ENCODE measurements at regions not wholly inside any gene's neighbourhood (a gene's known extent, or its start where the extent isn't known, plus 50 kb on each side); places are given as distances from the start of the nearest gene placed in this dataset.

DNA sequence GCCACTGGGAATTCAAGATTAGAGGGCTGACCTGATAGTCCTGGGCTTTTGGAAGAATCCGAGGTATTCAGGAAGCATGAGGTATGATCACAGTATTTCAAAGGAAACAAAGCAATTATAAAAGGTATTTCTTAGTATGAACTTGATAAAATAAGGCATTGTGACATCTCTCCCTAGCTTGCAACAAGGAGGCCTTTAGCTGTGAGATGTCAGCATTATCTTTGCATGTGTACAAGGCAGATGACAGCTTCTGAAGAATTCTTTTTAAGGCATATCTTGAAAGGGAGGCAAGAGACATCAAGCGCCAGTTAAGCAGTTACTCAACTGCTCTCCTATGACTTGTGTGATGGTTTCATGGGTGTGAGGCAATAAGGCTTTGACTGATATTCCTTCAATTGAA is 1123.7 kb downstream of the PLA2G4A start:
- ATAC-seq = no peak
- no peak for TF ChIP-seq ZNF565 (CRISPR knock-in tag; conservative IDR thresholded peaks at IDR 0.05; ENCODE audit: low read depth)
- TF ChIP-seq CREB5 (CRISPR knock-in tag; IDR thresholded peaks at IDR 0.05; ENCODE audit: low read depth) = no peak
- TF ChIP-seq SNAI2 (CRISPR knock-in tag; IDR thresholded peaks at IDR 0.05) = no peak
- no peak for TF ChIP-seq RARB (CRISPR knock-in tag; IDR thresholded peaks at IDR 0.05)
- TF ChIP-seq ZNF8 (CRISPR knock-in tag; IDR thresholded peaks at IDR 0.05) = no peak
- no peak for TF ChIP-seq ZFP3 (CRISPR knock-in tag; IDR thresholded peaks at IDR 0.05)
- TF ChIP-seq ZFP30 (CRISPR knock-in tag; IDR thresholded peaks at IDR 0.05) = no peak
- TF ChIP-seq ZC3H10 (CRISPR knock-in tag; IDR thresholded peaks at IDR 0.05) = no peak
- TF ChIP-seq GLIS3 (CRISPR knock-in tag; IDR thresholded peaks at IDR 0.05) = no peak
- no peak for TF ChIP-seq PPARA (CRISPR knock-in tag; IDR thresholded peaks at IDR 0.05; ENCODE audit: borderline replicate concordance)
- no peak for TF ChIP-seq ARNTL (CRISPR knock-in tag; IDR thresholded peaks at IDR 0.05; ENCODE audit: borderline replicate concordance, low read depth)
- no peak for TF ChIP-seq ESRRG (CRISPR knock-in tag; IDR thresholded peaks at IDR 0.05)
- TF ChIP-seq, protein P1, sequence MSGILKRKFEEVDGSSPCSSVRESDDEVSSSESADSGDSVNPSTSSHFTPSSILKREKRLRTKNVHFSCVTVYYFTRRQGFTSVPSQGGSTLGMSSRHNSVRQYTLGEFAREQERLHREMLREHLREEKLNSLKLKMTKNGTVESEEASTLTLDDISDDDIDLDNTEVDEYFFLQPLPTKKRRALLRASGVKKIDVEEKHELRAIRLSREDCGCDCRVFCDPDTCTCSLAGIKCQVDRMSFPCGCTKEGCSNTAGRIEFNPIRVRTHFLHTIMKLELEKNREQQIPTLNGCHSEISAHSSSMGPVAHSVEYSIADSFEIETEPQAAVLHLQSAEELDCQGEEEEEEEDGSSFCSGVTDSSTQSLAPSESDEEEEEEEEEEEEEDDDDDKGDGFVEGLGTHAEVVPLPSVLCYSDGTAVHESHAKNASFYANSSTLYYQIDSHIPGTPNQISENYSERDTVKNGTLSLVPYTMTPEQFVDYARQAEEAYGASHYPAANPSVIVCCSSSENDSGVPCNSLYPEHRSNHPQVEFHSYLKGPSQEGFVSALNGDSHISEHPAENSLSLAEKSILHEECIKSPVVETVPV (CRISPR knock-in tag; IDR thresholded peaks at IDR 0.05) = no peak
- TF ChIP-seq POU6F1 (CRISPR knock-in tag; IDR thresholded peaks at IDR 0.05; ENCODE audit: borderline replicate concordance, low read depth) = no peak
- no peak for TF ChIP-seq TOX (CRISPR knock-in tag; IDR thresholded peaks at IDR 0.05; ENCODE audit: borderline replicate concordance)
- TF ChIP-seq ISL1 (CRISPR knock-in tag; IDR thresholded peaks at IDR 0.05) = no peak
- no peak for TF ChIP-seq BACH2 (CRISPR knock-in tag; IDR thresholded peaks at IDR 0.05; ENCODE audit: borderline replicate concordance)
- TF ChIP-seq CSDC2 (CRISPR knock-in tag; IDR thresholded peaks at IDR 0.05) = no peak

DNA sequence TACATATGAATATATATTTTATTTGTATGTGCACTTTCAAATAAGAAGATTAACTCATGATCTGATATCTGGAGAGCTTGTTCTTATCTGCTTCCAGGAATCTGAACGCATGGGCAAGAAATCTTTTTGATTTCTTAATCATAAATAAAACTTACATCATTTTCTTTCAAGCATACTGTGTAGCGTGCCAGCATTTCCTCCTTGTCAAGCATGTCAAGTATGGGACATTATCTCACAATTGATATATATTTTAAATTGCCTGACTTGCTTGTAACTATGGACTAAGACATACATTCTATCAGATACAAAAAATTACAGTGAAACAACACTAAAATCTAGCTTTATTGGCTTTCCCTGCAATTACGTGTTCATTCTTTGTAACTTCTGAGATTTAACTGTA is 1128.2 kb downstream of the PLA2G4A start:
- TF ChIP-seq GLIS3 (CRISPR knock-in tag; IDR thresholded peaks at IDR 0.05) = no peak
- no peak for TF ChIP-seq RARB (CRISPR knock-in tag; IDR thresholded peaks at IDR 0.05)
- no peak for TF ChIP-seq BACH2 (CRISPR knock-in tag; IDR thresholded peaks at IDR 0.05; ENCODE audit: borderline replicate concordance)
- TF ChIP-seq ZC3H10 (CRISPR knock-in tag; IDR thresholded peaks at IDR 0.05) = no peak
- no peak for TF ChIP-seq ZNF70 (CRISPR knock-in tag; IDR thresholded peaks at IDR 0.05)
- no peak for TF ChIP-seq CSDC2 (CRISPR knock-in tag; IDR thresholded peaks at IDR 0.05)
- TF ChIP-seq ZNF8 (CRISPR knock-in tag; IDR thresholded peaks at IDR 0.05) = no peak
- no peak for TF ChIP-seq ZNF565 (CRISPR knock-in tag; conservative IDR thresholded peaks at IDR 0.05; ENCODE audit: low read depth)
- TF ChIP-seq POU6F1 (CRISPR knock-in tag; IDR thresholded peaks at IDR 0.05; ENCODE audit: borderline replicate concordance, low read depth) = no peak
- no peak for TF ChIP-seq ARNTL (CRISPR knock-in tag; IDR thresholded peaks at IDR 0.05; ENCODE audit: borderline replicate concordance, low read depth)
- TF ChIP-seq OSR1 (CRISPR knock-in tag; IDR thresholded peaks at IDR 0.05) = no peak
- TF ChIP-seq ZFP3 (CRISPR knock-in tag; IDR thresholded peaks at IDR 0.05) = no peak
- no peak for TF ChIP-seq PPARA (CRISPR knock-in tag; IDR thresholded peaks at IDR 0.05; ENCODE audit: borderline replicate concordance)
- no peak for TF ChIP-seq TSHZ2 (CRISPR knock-in tag; IDR thresholded peaks at IDR 0.05)
- TF ChIP-seq CREB5 (CRISPR knock-in tag; IDR thresholded peaks at IDR 0.05; ENCODE audit: low read depth) = no peak
- no peak for ATAC-seq

All from SK-N-SH treated with all-trans-retinoic acid at 6 μM for 48 hours (cell line).